ENCODE measurements at regions not wholly inside any gene's neighbourhood (a gene's known extent, or its start where the extent isn't known, plus 50 kb on each side); places are given as distances from the start of the nearest gene placed in this dataset.

GRCh38 chr10:28375399-28376354 lies 72.8 kb upstream of the MPP7 start:
- ATAC-seq = peak in 1 of 2 donors; percentile 55
- no peaks in the 10 kb centered on the region for H3K9me3 ChIP-seq (ENCODE audit: control insufficient read depth, low read length)
- H3K27me3 ChIP-seq (ENCODE audit: control insufficient read depth, insufficient read depth) = no peaks in the 10 kb centered on the region
- no peak overlapping the region for H3K4me3 ChIP-seq (ENCODE audit: low read length)
- WGBS = 57% methylated on average over 10 of the region's 10 CpGs
- no peak for DNase-seq
- intact Hi-C loops (cut with DNase I) = no loop called here
- H3K4me1 ChIP-seq (ENCODE audit: control insufficient read depth, insufficient read depth, low read length) = no peaks in the 10 kb centered on the region
- H3K27ac ChIP-seq (ENCODE audit: low read length) = no peak overlapping the region

DNA sequence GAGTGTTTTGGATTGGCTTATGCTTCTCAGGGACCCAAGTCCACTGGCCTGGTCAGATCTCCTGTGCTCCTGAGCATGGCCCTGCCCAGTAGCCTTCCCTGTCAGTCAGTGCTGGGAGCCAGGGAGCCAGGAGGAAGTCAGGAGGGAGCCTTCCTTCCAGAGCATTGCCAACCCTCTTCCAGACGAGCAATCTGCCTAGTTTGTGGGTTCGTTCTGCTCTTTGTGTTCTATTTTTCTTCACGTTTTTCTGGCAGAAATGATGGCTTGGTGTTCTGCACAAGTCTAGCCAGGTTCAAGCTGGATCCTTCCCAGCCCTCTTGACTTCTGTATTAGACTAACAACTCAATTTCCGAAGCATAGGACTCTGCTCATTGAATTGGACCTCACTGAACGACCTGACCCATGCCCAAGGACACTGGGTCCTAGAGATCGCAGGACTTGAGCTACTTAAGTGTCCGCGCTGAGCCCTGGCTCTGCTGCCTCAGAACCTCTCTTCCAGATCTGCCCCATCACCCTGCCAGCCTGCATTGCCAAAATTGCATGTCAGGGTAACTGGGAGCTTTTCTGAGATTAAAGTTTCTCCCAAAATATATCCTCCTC lies 76.2 kb upstream of the MPP7 start:
- intact Hi-C loops (cut with DNase I) = no loop called here

GRCh38 chr10:28381466-28381865 lies 78.6 kb upstream of the MPP7 start:
- Histone ChIP-seq H3K27ac (ENCODE audit: low read length) (no peak overlapping the region), H3K9me3 (ENCODE audit: control insufficient read depth, low read length) (no peaks in the 10 kb centered on the region), H3K4me3 (ENCODE audit: low read length) (no peak overlapping the region), H3K27me3 (ENCODE audit: control insufficient read depth, insufficient read depth) (no peaks in the 10 kb centered on the region), H3K4me1 (ENCODE audit: control insufficient read depth, insufficient read depth, low read length) (no peaks in the 10 kb centered on the region)
- ATAC-seq (no peak), DNase-seq (no peak)
- intact Hi-C loops (cut with DNase I) = loop anchor here in 3 of 4 donors (2.0 to 5.0 kb wide), 3 partner anchors 79 to 129 kb away; partner anchors contain the start of gene MPP7 (in 1 of the 3)

More for the DNA sequence above, 76.2 kb upstream of the MPP7 start:
- Histone ChIP-seq H3K27me3 (ENCODE audit: control insufficient read depth, insufficient read depth) (no peaks in the 10 kb centered on the region), H3K4me1 (ENCODE audit: control insufficient read depth, insufficient read depth, low read length) (no peaks in the 10 kb centered on the region), H3K4me3 (ENCODE audit: low read length) (no peak overlapping the region), H3K9me3 (ENCODE audit: control insufficient read depth, low read length) (no peaks in the 10 kb centered on the region), H3K27ac (ENCODE audit: low read length) (no peak overlapping the region)
- DNase-seq (no peak), ATAC-seq (no peak)
- 74% methylated on average over 8 of the region's 8 CpGs for WGBS

- no peak overlapping the region for H3K27ac ChIP-seq (ENCODE audit: low read length)
- WGBS = 37% methylated on average over 12 of the region's 12 CpGs
- no peaks in the 10 kb centered on the region for H3K27me3 ChIP-seq (ENCODE audit: control insufficient read depth, insufficient read depth)
Observed at GRCh38 chr10:28381903-28382347, 79.1 kb upstream of the MPP7 start.

GRCh38 chr10:28382525-28383269 lies 79.8 kb upstream of the MPP7 start:
- ATAC-seq = no peak
- H3K4me1 ChIP-seq (ENCODE audit: control insufficient read depth, insufficient read depth, low read length) = no peaks in the 10 kb centered on the region
- H3K4me3 ChIP-seq (ENCODE audit: low read length) = no peak overlapping the region
- DNase-seq = no peak
- intact Hi-C loops (cut with DNase I) = loop anchor here (2.0 to 5.0 kb wide), 3 partner anchors 80 to 132 kb away; partner anchors contain the start of gene MPP7 (in 1 of the 4)
- H3K9me3 ChIP-seq (ENCODE audit: control insufficient read depth, low read length) = no peaks in the 10 kb centered on the region
- 77% methylated on average over 13 of the region's 13 CpGs for WGBS
- no peak overlapping the region for H3K27ac ChIP-seq (ENCODE audit: low read length)
- H3K27me3 ChIP-seq (ENCODE audit: control insufficient read depth, insufficient read depth) = no peaks in the 10 kb centered on the region

More at GRCh38 chr10:28381903-28382347, 79.1 kb upstream of the MPP7 start:
- Histone ChIP-seq H3K4me1 (ENCODE audit: control insufficient read depth, insufficient read depth, low read length) (no peaks in the 10 kb centered on the region), H3K9me3 (ENCODE audit: control insufficient read depth, low read length) (no peaks in the 10 kb centered on the region), H3K4me3 (ENCODE audit: low read length) (no peak overlapping the region)
- ATAC-seq = peak; percentile 87 to 95
- intact Hi-C loops (cut with DNase I) = loop anchor here (2.0 to 5.0 kb wide), 4 partner anchors 80 to 131 kb away; partner anchors contain the start of gene MPP7 (in 1 of the 4)
- DNase-seq = peak; percentile 72 to 89 (median 77)

DNA sequence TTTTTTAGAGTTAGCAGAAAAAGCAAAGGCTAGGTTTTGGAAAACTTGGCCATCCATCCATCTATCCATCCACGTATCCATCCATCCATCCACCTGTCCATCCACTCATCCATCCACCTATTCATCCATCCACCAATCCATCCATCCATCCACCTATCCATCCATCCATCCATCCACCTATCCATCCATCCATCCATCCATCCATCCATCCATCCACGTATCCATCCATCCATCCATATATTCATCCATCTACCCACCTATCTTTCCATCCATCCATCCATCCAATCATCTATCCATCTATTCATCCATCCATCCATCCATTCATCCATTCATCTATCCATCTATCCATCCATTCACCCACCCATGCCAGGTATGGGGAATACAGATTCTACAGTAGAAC lies 81.7 kb upstream of the MPP7 start:
- Histone ChIP-seq H3K4me3 (ENCODE audit: low read length) (no peak overlapping the region), H3K4me1 (ENCODE audit: control insufficient read depth, insufficient read depth, low read length) (no peaks in the 10 kb centered on the region), H3K27ac (ENCODE audit: low read length) (no peak overlapping the region), H3K27me3 (ENCODE audit: control insufficient read depth, insufficient read depth) (no peaks in the 10 kb centered on the region), H3K9me3 (ENCODE audit: control insufficient read depth, low read length) (no peaks in the 10 kb centered on the region)
- ATAC-seq (no peak), DNase-seq (no peak)
- intact Hi-C loops (cut with DNase I) = loop anchor here in 3 of 4 donors (5.0 kb wide), 2 partner anchors 82 to 132 kb away; partner anchors contain the start of gene MPP7 (in 1 of the 3)
- WGBS = 87% methylated on average over 2 of the region's 2 CpGs

- H3K27ac ChIP-seq (ENCODE audit: low read length) = no peak overlapping the region
- DNase-seq (no peak), ATAC-seq (no peak)
- H3K4me1 ChIP-seq (ENCODE audit: control insufficient read depth, insufficient read depth, low read length) = no peaks in the 10 kb centered on the region
- intact Hi-C loops (cut with DNase I) = loop anchor here in 1 of 4 donors (5.0 kb wide), 1 partner anchor 89 kb away; no protein-coding TSS in a partner anchor
- H3K27me3 ChIP-seq (ENCODE audit: control insufficient read depth, insufficient read depth) = no peaks in the 10 kb centered on the region
- H3K4me3 ChIP-seq (ENCODE audit: low read length) = no peak overlapping the region
- no peaks in the 10 kb centered on the region for H3K9me3 ChIP-seq (ENCODE audit: control insufficient read depth, low read length)
- WGBS = 75% methylated on average over 6 of the region's 6 CpGs
Observed at GRCh38 chr10:28385748-28386502, 83.1 kb upstream of the MPP7 start.

DNA sequence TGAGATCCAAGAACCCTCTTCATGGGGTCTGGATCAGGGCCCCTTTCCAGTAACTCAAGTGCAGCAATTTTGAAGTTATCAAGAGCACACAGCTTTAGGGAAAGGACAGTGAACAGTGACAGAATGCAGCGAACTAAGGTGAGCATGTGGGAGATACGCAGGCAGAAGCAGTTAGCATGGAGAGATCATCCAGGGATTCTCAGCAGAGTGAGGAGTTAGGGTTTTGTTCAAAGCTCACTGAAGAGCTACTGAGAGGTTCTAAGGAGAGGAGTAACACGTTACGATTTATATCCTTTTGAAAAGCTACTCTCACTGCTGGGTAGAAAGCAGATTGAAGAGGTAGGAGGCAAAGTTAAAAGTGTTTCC lies 83.6 kb upstream of the MPP7 start:
- ATAC-seq = no peak
- intact Hi-C loops (cut with DNase I) = loop anchor here in 1 of 4 donors (5.0 kb wide), 1 partner anchor 89 kb away; no protein-coding TSS in a partner anchor
- 54% methylated on average over 4 of the region's 4 CpGs for WGBS

GRCh38 chr10:28387140-28387539 lies 84.3 kb upstream of the MPP7 start:
- H3K9me3 ChIP-seq (ENCODE audit: control insufficient read depth, low read length) = no peaks in the 10 kb centered on the region
- intact Hi-C loops (cut with DNase I) = loop anchor here in 1 of 4 donors (5.0 kb wide), 1 partner anchor 90 kb away; no protein-coding TSS in a partner anchor

More for the DNA sequence above, 83.6 kb upstream of the MPP7 start:
- Histone ChIP-seq H3K27ac (ENCODE audit: low read length) (no peak overlapping the region), H3K4me3 (ENCODE audit: low read length) (no peak overlapping the region), H3K9me3 (ENCODE audit: control insufficient read depth, low read length) (no peaks in the 10 kb centered on the region), H3K4me1 (ENCODE audit: control insufficient read depth, insufficient read depth, low read length) (no peaks in the 10 kb centered on the region), H3K27me3 (ENCODE audit: control insufficient read depth, insufficient read depth) (no peaks in the 10 kb centered on the region)
- DNase-seq = no peak

GRCh38 chr10:28391283-28391682 lies 88.4 kb upstream of the MPP7 start:
- Histone ChIP-seq H3K4me1 (ENCODE audit: control insufficient read depth, insufficient read depth, low read length) (no peaks in the 10 kb centered on the region), H3K4me3 (ENCODE audit: low read length) (no peak overlapping the region), H3K27me3 (ENCODE audit: control insufficient read depth, insufficient read depth) (no peaks in the 10 kb centered on the region), H3K27ac (ENCODE audit: low read length) (no peak overlapping the region), H3K9me3 (ENCODE audit: control insufficient read depth, low read length) (no peaks in the 10 kb centered on the region)
- DNase-seq = no peak
- no peak for ATAC-seq
- intact Hi-C loops (cut with DNase I) = no loop called here
- WGBS = 84% methylated on average over 5 of the region's 5 CpGs

More at GRCh38 chr10:28387140-28387539, 84.3 kb upstream of the MPP7 start:
- DNase-seq (no peak), ATAC-seq (no peak)
- Histone ChIP-seq H3K4me3 (ENCODE audit: low read length) (no peak overlapping the region), H3K27me3 (ENCODE audit: control insufficient read depth, insufficient read depth) (no peaks in the 10 kb centered on the region), H3K4me1 (ENCODE audit: control insufficient read depth, insufficient read depth, low read length) (no peaks in the 10 kb centered on the region), H3K27ac (ENCODE audit: low read length) (no peak overlapping the region)
- 81% methylated on average over 7 of the region's 7 CpGs for WGBS

Data from right cardiac atrium (tissue), 5 donors.